Spleen (tissue), 11 donors: ENCODE measurements at regions not wholly inside any gene's neighbourhood (a gene's known extent, or its start where the extent isn't known, plus 50 kb on each side); places are given as distances from the start of the nearest gene placed in this dataset.

Source experiments
- DNase-seq: peaks from one replicate; pipeline ENCODE4 v3.0.0-alpha.2; 2020
- H3K27ac ChIP-seq, 8 donors: fragments of 200-600 bp; sonication (generic) in 7 of 8; 1 replicate in 4 of 8; 2 replicates in 4 of 8; pipeline versions ENCODE4 v1.5.0 to v1.8.0; 2016 to 2021; ENCODE audit warnings: inconsistent platforms in 4 of 8, mild to moderate bottlenecking in 4 of 8, moderate library complexity in 1 of 8
- H3K27me3 ChIP-seq, 7 donors: fragments of 200-600 bp; sonication (generic) in 6 of 7; replicated peaks in 1 of 7; 1 replicate in 4 of 7; 2 replicates in 3 of 7; pipeline versions ENCODE4 v1.5.0 to v1.8.0; 2016 to 2021; ENCODE audit warnings: inconsistent platforms in 3 of 7, mild to moderate bottlenecking in 1 of 7
- H3K36me3 ChIP-seq, 6 donors: fragments of 200-600 bp; sonication (generic) in 5 of 6; 1 replicate in 4 of 6; 2 replicates in 2 of 6; pipeline versions ENCODE4 v1.5.0 to v1.8.0; 2016 to 2021; ENCODE audit warnings: inconsistent platforms in 2 of 6
- H3K4me1 ChIP-seq, 6 donors: fragments of 200-600 bp; sonication (generic) in 5 of 6; 1 replicate in 3 of 6; 2 replicates in 3 of 6; pipeline versions ENCODE4 v1.5.0 to v1.8.0; 2016 to 2021; ENCODE audit warnings: inconsistent platforms in 3 of 6
- H3K4me3 ChIP-seq, 8 donors: fragments of 200-600 bp; sonication (generic) in 7 of 8; 1 replicate in 4 of 8; 2 replicates in 4 of 8; pipeline versions ENCODE4 v1.5.0 to v1.8.0; 2016 to 2021; ENCODE audit warnings: inconsistent platforms in 4 of 8, mild to moderate bottlenecking in 4 of 8, moderate library complexity in 2 of 8
- H3K9me3 ChIP-seq, 8 donors: fragments of 200-600 bp; sonication (generic) in 7 of 8; 1 replicate in 4 of 8; 2 replicates in 4 of 8; pipeline versions ENCODE4 v1.5.0 to v1.8.0; 2016 to 2021; ENCODE audit warnings: inconsistent platforms in 4 of 8
- CTCF ChIP-seq, 11 experiments: fragments of 200-600 bp in 7 of 11; fragments of 450-650 bp in 4 of 11; sonication (generic) in 4 of 11; IDR thresholded peaks in 8 of 11; conservative IDR thresholded peaks in 3 of 11; 1 replicate in 7 of 11; 2 replicates in 4 of 11; pipeline versions ENCODE4 v1.4.0 to v1.8.0; 2016 to 2021; ENCODE audit warnings: antibody characterized with exemption in 11 of 11, inconsistent platforms in 4 of 11, mild to moderate bottlenecking in 1 of 11
- POLR2A ChIP-seq, 3 donors: fragments of 450-650 bp; IDR thresholded peaks; one replicate each; pipeline ENCODE4 v1.5.1; 2017; ENCODE audit warnings: antibody characterized with exemption in 3 of 3, mild to moderate bottlenecking in 1 of 3
- POLR2AphosphoS5 ChIP-seq, 3 donors: sonication (generic); formaldehyde crosslinking; IDR thresholded peaks; one replicate each; pipeline ENCODE4 v1.5.1; 2017; ENCODE audit warnings: antibody characterized with exemption in 3 of 3
- WGBS, 5 donors: extraction: QIAGEN DNeasy Blood & Tissue Kit in 3 of 5; methylation state at CpG; one replicate each; pipeline versions ENCODE4 v1.1.5 to v1.1.7; 2013 to 2018; 5-methylcytosine and 5-hydroxymethylcytosine counted together
- intact Hi-C: fragments of 100-400 bp; cut with DNase I; formaldehyde crosslinking; loops from one replicate; pipeline ENCODE4 v1.15.0; 2023; ENCODE audit warnings: low total_unique reads
- donor health status: healthy with polysubstance abuse.
- donor health status: DM: no; HTN: no; CAD: no; lungs with moderate emphysema.
- donor health status: DM: no; HTN: no; CAD: no.
- donor health status: Bipolar disorder and iron deficiency.
- donor health status: healthy.
- donor health status: DM: no; HTN: no; CAD: no.
- donor health status: DM: yes; HTN: yes; CAD: no.

- Histone ChIP-seq H3K27me3 (no peaks in the 10 kb centered on the region), H3K4me1 (peaks cover 0 to 64% (median 17%) of the 10 kb centered on the region in 6 donors), H3K9me3 (no peaks in the 10 kb centered on the region), H3K4me3 (no peak overlapping the region), H3K27ac (no peak overlapping the region), H3K36me3 (no peaks in the 10 kb centered on the region)
- intact Hi-C loops = loop anchor here (5.0 kb wide), 1 partner anchor 239 kb away; the partner anchor contains the start of gene CD200R1
- DNase-seq = no peak
- TF ChIP-seq POLR2A (IDR thresholded peaks at IDR 0.05) (no peak), POLR2AphosphoS5 (IDR thresholded peaks at IDR 0.05) (no peak), CTCF (IDR thresholded peaks at IDR 0.05 in 8 of 11, conservative IDR thresholded peaks at IDR 0.05 in 3 of 11) (no peak)
Observed at GRCh38 chr3:112738366-112738765, 97.4 kb upstream of the CCDC80 start.

- no peak overlapping the region for H3K27ac ChIP-seq
- no peak for DNase-seq
- intact Hi-C loops = loop anchor here (5.0 kb wide), 1 partner anchor 240 kb away; the partner anchor contains the start of gene CD200R1
Observed at GRCh38 chr3:112736805-112737566, 96.0 kb upstream of the CCDC80 start.

GRCh38 chr3:112736386-112736785 is 95.4 kb upstream of the CCDC80 start:
- intact Hi-C loops = loop anchor here (5.0 kb wide), 1 partner anchor 241 kb away; the partner anchor contains the start of gene CD200R1
- no peak overlapping the region for H3K27ac ChIP-seq
- WGBS, 5 donors = 86 to 96% (median 95%) methylated on average over 5 of the region's 5 CpGs

More at GRCh38 chr3:112736805-112737566, 96.0 kb upstream of the CCDC80 start:
- Histone ChIP-seq H3K4me3 (no peak overlapping the region), H3K27me3 (no peaks in the 10 kb centered on the region), H3K9me3 (no peaks in the 10 kb centered on the region), H3K4me1 (peaks cover 0 to 64% (median 17%) of the 10 kb centered on the region in 6 donors), H3K36me3 (no peaks in the 10 kb centered on the region)
- TF ChIP-seq POLR2AphosphoS5 (IDR thresholded peaks at IDR 0.05) = no peak
- no peak for TF ChIP-seq POLR2A (IDR thresholded peaks at IDR 0.05)
- TF ChIP-seq CTCF (IDR thresholded peaks at IDR 0.05 in 8 of 11, conservative IDR thresholded peaks at IDR 0.05 in 3 of 11) = no peak
- 77 to 84% (median 81%) methylated on average over 10 of the region's 10 CpGs for WGBS, 5 donors

More at GRCh38 chr3:112736386-112736785, 95.4 kb upstream of the CCDC80 start:
- Histone ChIP-seq H3K27me3 (no peaks in the 10 kb centered on the region), H3K36me3 (no peaks in the 10 kb centered on the region), H3K9me3 (no peaks in the 10 kb centered on the region), H3K4me1 (peaks cover 0 to 60% (median 17%) of the 10 kb centered on the region in 6 donors), H3K4me3 (no peak overlapping the region)
- TF ChIP-seq POLR2AphosphoS5 (IDR thresholded peaks at IDR 0.05) (no peak), POLR2A (IDR thresholded peaks at IDR 0.05) (no peak), CTCF (IDR thresholded peaks at IDR 0.05 in 8 of 11, conservative IDR thresholded peaks at IDR 0.05 in 3 of 11) (no peak)
- no peak for DNase-seq
